ENCODE measurements at regions not wholly inside any gene's neighbourhood (a gene's known extent, or its start where the extent isn't known, plus 50 kb on each side); places are given as distances from the start of the nearest gene placed in this dataset.
"Not testable (repeated sequence)": the region's sequence is repeated elsewhere in the genome, so short reads cannot be mapped to it uniquely, and the experiment has no call there.

DNA sequence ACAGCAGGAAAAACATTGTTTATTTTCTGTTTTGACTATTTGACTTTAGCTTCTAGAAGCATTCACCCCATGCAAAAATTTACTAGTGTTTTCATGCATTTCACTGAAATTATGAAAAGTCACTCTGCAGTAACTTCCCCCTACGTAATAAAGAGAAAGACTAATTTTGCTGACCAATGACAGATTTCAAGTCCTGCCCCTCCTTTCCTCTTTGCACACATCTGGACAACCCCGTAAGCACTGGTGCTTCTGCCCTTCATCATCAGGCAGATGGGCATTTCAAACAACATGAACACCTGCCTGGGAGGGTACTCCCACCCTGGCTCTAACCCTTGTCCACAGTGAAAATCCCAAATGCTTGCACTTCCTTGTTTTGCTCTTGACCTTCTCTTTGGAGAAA lies 815.0 kb upstream of the ID2 start:
- Histone ChIP-seq H3K9ac (ENCODE audit: low read depth, low read length, poor library complexity) (no peak overlapping the region), H3K36me3 (replicated peaks in 1 of 2; ENCODE audit: control insufficient read depth in 2 of 2, insufficient read depth in 2 of 2, low read length in 2 of 2) (peaks cover 0 to 1% of the 10 kb centered on the region in 2 donors), H2BK5ac (ENCODE audit: low read length) (no peak overlapping the region), H4K91ac (ENCODE audit: low read depth, low read length, poor library complexity) (no peak overlapping the region), H3K4me3 (ENCODE audit: low read length in 2 of 2) (no peak overlapping the region), H3K4me2 (ENCODE audit: insufficient read depth, low read length, poor library complexity, severe bottlenecking) (no peak overlapping the region), H3K27me3 (ENCODE audit: control insufficient read depth in 3 of 3, insufficient read depth in 3 of 3, low read depth in 1 of 3, low read length in 3 of 3) (no peaks in the 10 kb centered on the region), H3K27ac (replicated peaks; ENCODE audit: low read length) (no peak overlapping the region), H2BK120ac (ENCODE audit: low read depth, low read length) (no peak overlapping the region), H3K79me1 (ENCODE audit: low read depth, low read length) (no peaks in the 10 kb centered on the region), H3K23ac (ENCODE audit: low read depth, low read length, poor library complexity) (no peak overlapping the region), H2BK12ac (ENCODE audit: low read length) (no peak overlapping the region), H3K18ac (ENCODE audit: low read length) (no peak overlapping the region), H2AK5ac (ENCODE audit: low read depth, low read length) (no peak overlapping the region), H2BK15ac (ENCODE audit: low read length) (no peak overlapping the region), H4K8ac (ENCODE audit: low read depth, low read length) (no peak overlapping the region), H3K4ac (ENCODE audit: low read length) (no peak overlapping the region), H3K4me1 (ENCODE audit: control insufficient read depth in 2 of 2, insufficient read depth in 1 of 2, low read depth in 1 of 2, low read length in 2 of 2) (no peaks in the 10 kb centered on the region), H3K14ac (ENCODE audit: low read length) (no peak overlapping the region), H3K9me3 (replicated peaks in 1 of 2; ENCODE audit: control insufficient read depth in 2 of 2, insufficient read depth in 1 of 2, low read depth in 1 of 2, low read length in 2 of 2) (no peaks in the 10 kb centered on the region), H2AFZ (ENCODE audit: low read length) (no peak overlapping the region)
- no peak for DNase-seq (ENCODE audit: low spot score)
- no CpG with 5 or more reads among the region's 2 CpGs for WGBS, 2 donors (ENCODE audit: extremely low coverage in 2 of 2, insufficient read length in 2 of 2, insufficient replicate concordance in 1 of 2)

DNA sequence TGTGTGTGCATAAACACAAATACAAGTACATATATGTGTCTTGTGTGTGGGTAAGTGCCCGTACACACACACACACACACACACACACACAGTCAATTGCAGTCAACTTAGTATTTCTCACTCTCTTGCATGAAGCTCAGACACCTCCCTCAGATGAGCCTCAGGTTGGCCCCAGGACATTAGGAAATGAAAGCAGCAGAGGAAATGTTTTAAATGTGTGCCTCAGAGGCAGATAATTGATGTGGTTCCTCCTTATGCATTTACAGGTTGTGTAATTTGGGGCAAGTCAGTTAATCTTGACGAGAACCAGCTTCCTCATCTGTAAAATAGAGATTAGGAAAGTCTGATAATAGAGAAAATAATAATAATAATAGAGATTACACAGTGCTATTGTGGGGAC lies 814.0 kb upstream of the ID2 start:
- H2AK5ac ChIP-seq (ENCODE audit: low read depth, low read length), result no peak overlapping the region
- peaks cover 0 to 1% of the 10 kb centered on the region in 2 donors for H3K36me3 ChIP-seq (replicated peaks in 1 of 2; ENCODE audit: control insufficient read depth in 2 of 2, insufficient read depth in 2 of 2, low read length in 2 of 2)
- H3K4ac ChIP-seq (ENCODE audit: low read length), result no peak overlapping the region
- H3K23ac ChIP-seq (ENCODE audit: low read depth, low read length, poor library complexity), result no peak overlapping the region
- no peak overlapping the region for H3K14ac ChIP-seq (ENCODE audit: low read length)
- no CpG with 5 or more reads among the region's 2 CpGs for WGBS, 2 donors (ENCODE audit: extremely low coverage in 2 of 2, insufficient read length in 2 of 2, insufficient replicate concordance in 1 of 2)
- no peak overlapping the region for H2BK120ac ChIP-seq (ENCODE audit: low read depth, low read length)
- no peak overlapping the region for H2BK15ac ChIP-seq (ENCODE audit: low read length)
- no peak overlapping the region for H3K27ac ChIP-seq (replicated peaks; ENCODE audit: low read length)
- no peak for DNase-seq (ENCODE audit: low spot score)
- H3K9me3 ChIP-seq (replicated peaks in 1 of 2; ENCODE audit: control insufficient read depth in 2 of 2, insufficient read depth in 1 of 2, low read depth in 1 of 2, low read length in 2 of 2), result no peaks in the 10 kb centered on the region
- no peak overlapping the region for H2AFZ ChIP-seq (ENCODE audit: low read length)
- no peaks in the 10 kb centered on the region for H3K27me3 ChIP-seq (ENCODE audit: control insufficient read depth in 3 of 3, insufficient read depth in 3 of 3, low read depth in 1 of 3, low read length in 3 of 3)
- H2BK12ac ChIP-seq (ENCODE audit: low read length), result no peak overlapping the region
- H4K8ac ChIP-seq (ENCODE audit: low read depth, low read length), result no peak overlapping the region
- H3K9ac ChIP-seq (ENCODE audit: low read depth, low read length, poor library complexity), result no peak overlapping the region
- no peaks in the 10 kb centered on the region for H3K79me1 ChIP-seq (ENCODE audit: low read depth, low read length)
- H3K4me3 ChIP-seq (ENCODE audit: low read length in 2 of 2), result no peak overlapping the region
- no peak overlapping the region for H4K91ac ChIP-seq (ENCODE audit: low read depth, low read length, poor library complexity)
- no peak overlapping the region for H2BK5ac ChIP-seq (ENCODE audit: low read length)
- H3K4me2 ChIP-seq (ENCODE audit: insufficient read depth, low read length, poor library complexity, severe bottlenecking), result no peak overlapping the region
- no peak overlapping the region for H3K18ac ChIP-seq (ENCODE audit: low read length)
- no peaks in the 10 kb centered on the region for H3K4me1 ChIP-seq (ENCODE audit: control insufficient read depth in 2 of 2, insufficient read depth in 1 of 2, low read depth in 1 of 2, low read length in 2 of 2)

DNA sequence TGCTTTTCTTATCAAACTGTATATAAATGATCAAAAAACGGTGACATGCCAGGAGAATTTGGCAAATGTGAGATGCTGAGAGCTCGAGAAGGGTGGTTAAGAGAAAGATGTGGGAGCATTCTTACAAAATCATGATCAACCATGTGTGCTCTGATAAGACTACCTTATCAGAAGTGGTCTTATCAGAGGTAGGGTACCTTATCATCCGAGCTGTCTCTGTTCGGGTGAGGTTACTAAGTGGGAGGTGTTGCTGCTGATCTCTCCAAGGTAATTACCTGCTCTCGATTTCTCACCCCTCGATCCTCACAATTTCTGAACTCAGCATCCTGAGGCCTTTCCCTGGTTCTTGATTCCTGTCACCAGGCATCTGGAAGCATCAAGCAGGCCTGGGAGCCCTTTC lies 813.0 kb upstream of the ID2 start:
- Histone ChIP-seq H3K36me3 (replicated peaks in 1 of 2; ENCODE audit: control insufficient read depth in 2 of 2, insufficient read depth in 2 of 2, low read length in 2 of 2) (peaks cover 0 to 1% of the 10 kb centered on the region in 2 donors), H3K4me3 (ENCODE audit: low read length in 2 of 2) (no peak overlapping the region), H2BK12ac (ENCODE audit: low read length) (no peak overlapping the region), H2AK5ac (ENCODE audit: low read depth, low read length) (no peak overlapping the region), H3K4me2 (ENCODE audit: insufficient read depth, low read length, poor library complexity, severe bottlenecking) (no peak overlapping the region), H3K79me1 (ENCODE audit: low read depth, low read length) (no peaks in the 10 kb centered on the region), H2AFZ (ENCODE audit: low read length) (no peak overlapping the region), H2BK5ac (ENCODE audit: low read length) (no peak overlapping the region), H3K18ac (ENCODE audit: low read length) (no peak overlapping the region), H3K9me3 (replicated peaks in 1 of 2; ENCODE audit: control insufficient read depth in 2 of 2, insufficient read depth in 1 of 2, low read depth in 1 of 2, low read length in 2 of 2) (no peaks in the 10 kb centered on the region), H2BK120ac (ENCODE audit: low read depth, low read length) (no peak overlapping the region), H3K27me3 (ENCODE audit: control insufficient read depth in 3 of 3, insufficient read depth in 3 of 3, low read depth in 1 of 3, low read length in 3 of 3) (no peaks in the 10 kb centered on the region), H3K4me1 (ENCODE audit: control insufficient read depth in 2 of 2, insufficient read depth in 1 of 2, low read depth in 1 of 2, low read length in 2 of 2) (no peaks in the 10 kb centered on the region), H2BK15ac (ENCODE audit: low read length) (no peak overlapping the region), H4K91ac (ENCODE audit: low read depth, low read length, poor library complexity) (no peak overlapping the region), H3K9ac (ENCODE audit: low read depth, low read length, poor library complexity) (no peak overlapping the region), H4K8ac (ENCODE audit: low read depth, low read length) (no peak overlapping the region), H3K14ac (ENCODE audit: low read length) (no peak overlapping the region), H3K23ac (ENCODE audit: low read depth, low read length, poor library complexity) (no peak overlapping the region), H3K4ac (ENCODE audit: low read length) (no peak overlapping the region), H3K27ac (replicated peaks; ENCODE audit: low read length) (no peak overlapping the region)
- no peak for DNase-seq (ENCODE audit: low spot score)
- no CpG with 5 or more reads among the region's 6 CpGs for WGBS, 2 donors (ENCODE audit: extremely low coverage in 2 of 2, insufficient read length in 2 of 2, insufficient replicate concordance in 1 of 2)

DNA sequence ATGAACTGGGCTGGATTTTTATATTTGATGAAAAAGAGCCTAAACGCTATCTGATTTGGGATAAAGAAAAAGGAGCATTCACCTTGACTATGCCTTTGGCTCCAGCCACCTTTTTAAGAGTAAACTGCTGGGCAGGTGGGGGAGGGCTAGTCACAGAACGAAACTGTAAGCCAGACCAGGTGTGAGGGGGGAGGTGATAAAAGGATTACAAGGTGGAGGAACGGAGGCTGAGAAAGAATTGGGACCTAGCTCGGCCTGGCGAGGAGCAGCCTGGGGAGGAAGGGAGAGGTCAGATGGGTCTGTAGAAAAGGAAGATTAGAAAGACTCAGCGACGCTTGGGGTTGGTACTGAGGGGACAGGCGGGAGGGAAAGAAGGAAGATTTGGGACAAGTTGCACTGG lies 805.4 kb upstream of the ID2 start:
- not testable (repeated sequence) for H3K4me2 ChIP-seq (ENCODE audit: insufficient read depth, low read length, poor library complexity, severe bottlenecking); H3K18ac ChIP-seq (ENCODE audit: low read length); H3K79me1 ChIP-seq (ENCODE audit: low read depth, low read length); H4K8ac ChIP-seq (ENCODE audit: low read depth, low read length); H3K4me3 ChIP-seq (ENCODE audit: low read length in 2 of 2); H2BK120ac ChIP-seq (ENCODE audit: low read depth, low read length); H3K4me1 ChIP-seq (ENCODE audit: control insufficient read depth in 2 of 2, insufficient read depth in 1 of 2, low read depth in 1 of 2, low read length in 2 of 2); H2AFZ ChIP-seq (ENCODE audit: low read length); H2AK5ac ChIP-seq (ENCODE audit: low read depth, low read length); H2BK15ac ChIP-seq (ENCODE audit: low read length); H2BK5ac ChIP-seq (ENCODE audit: low read length); H3K4ac ChIP-seq (ENCODE audit: low read length); H3K27me3 ChIP-seq (ENCODE audit: control insufficient read depth in 3 of 3, insufficient read depth in 3 of 3, low read depth in 1 of 3, low read length in 3 of 3); H4K91ac ChIP-seq (ENCODE audit: low read depth, low read length, poor library complexity); H3K27ac ChIP-seq (replicated peaks; ENCODE audit: low read length); H3K9me3 ChIP-seq (replicated peaks in 1 of 2; ENCODE audit: control insufficient read depth in 2 of 2, insufficient read depth in 1 of 2, low read depth in 1 of 2, low read length in 2 of 2); H3K14ac ChIP-seq (ENCODE audit: low read length); H2BK12ac ChIP-seq (ENCODE audit: low read length); H3K23ac ChIP-seq (ENCODE audit: low read depth, low read length, poor library complexity); H3K9ac ChIP-seq (ENCODE audit: low read depth, low read length, poor library complexity); H3K36me3 ChIP-seq (replicated peaks in 1 of 2; ENCODE audit: control insufficient read depth in 2 of 2, insufficient read depth in 2 of 2, low read length in 2 of 2); DNase-seq (ENCODE audit: low spot score)
- no CpG with 5 or more reads among the region's 8 CpGs for WGBS, 2 donors (ENCODE audit: extremely low coverage in 2 of 2, insufficient read length in 2 of 2, insufficient replicate concordance in 1 of 2)

All from neuronal stem cell (in vitro differentiated cells).